ENCODE measurements at regions not wholly inside any gene's neighbourhood (a gene's known extent, or its start where the extent isn't known, plus 50 kb on each side); places are given as distances from the start of the nearest gene placed in this dataset.

GRCh38 chr18:40402052-40402451, 1553.0 kb upstream of the PIK3C3 start:
- Histone ChIP-seq H4K5ac (ENCODE audit: insufficient read length, low read depth, low read length) (no peak overlapping the region), H3K4me2 (ENCODE audit: insufficient read depth in 1 of 2, low read depth in 2 of 2, low read length in 2 of 2) (no peak overlapping the region), H4K8ac (ENCODE audit: extremely low read depth, insufficient read depth, low read length) (no peak overlapping the region), H3K27me3 (replicated peaks in 1 of 4; ENCODE audit: control insufficient read depth in 3 of 4, extremely low read depth in 1 of 4, insufficient read depth in 3 of 4, low read length in 3 of 4) (no peaks in the 10 kb centered on the region), H4K20me1 (replicated peaks in 1 of 2; ENCODE audit: control insufficient read depth in 1 of 2, insufficient read depth in 2 of 2, low read length in 2 of 2) (no peaks in the 10 kb centered on the region), H3K18ac (ENCODE audit: extremely low read depth, low read length) (no peak overlapping the region), H2BK12ac (ENCODE audit: low read depth, low read length) (no peak overlapping the region), H3K9me3 (ENCODE audit: insufficient read depth in 2 of 2, low read depth in 1 of 2, low read length in 1 of 2) (no peaks in the 10 kb centered on the region), H2AFZ (ENCODE audit: low read length) (no peak overlapping the region), H3K79me1 (ENCODE audit: low read depth, low read length) (no peaks in the 10 kb centered on the region), H3K4ac (replicated peaks; ENCODE audit: insufficient read length, low read depth, low read length) (no peak overlapping the region), H4K91ac (replicated peaks; ENCODE audit: insufficient read length, low read length) (no peak overlapping the region), H2AK5ac (ENCODE audit: low read depth, low read length) (no peak overlapping the region), H2BK20ac (ENCODE audit: low read length) (no peak overlapping the region), H3K27ac (ENCODE audit: low read depth, low read length) (no peak overlapping the region), H3K23me2 (ENCODE audit: low read depth, low read length) (no peaks in the 10 kb centered on the region), H2BK15ac (ENCODE audit: low read length) (no peak overlapping the region), H2BK120ac (replicated peaks; ENCODE audit: low read depth, low read length) (no peak overlapping the region), H2BK5ac (ENCODE audit: low read depth, low read length) (no peak overlapping the region), H3K4me1 (replicated peaks in 1 of 4; ENCODE audit: control insufficient read depth in 3 of 4, insufficient read depth in 4 of 4, low read length in 3 of 4) (peaks cover 0 to 3% (median 0%) of the 10 kb centered on the region in 4 experiments; a peak in 2 of 7 replicates), H3K56ac (replicated peaks; ENCODE audit: insufficient read length, low read depth, low read length) (no peak overlapping the region), H3K36me3 (ENCODE audit: control insufficient read depth in 2 of 4, insufficient read depth in 4 of 4, low read length in 3 of 4) (no peaks in the 10 kb centered on the region), H3K4me3 (ENCODE audit: extremely low read depth in 1 of 4, insufficient read depth in 2 of 4, low read depth in 3 of 4, low read length in 4 of 4) (no peak overlapping the region), H3K79me2 (ENCODE audit: control insufficient read depth in 1 of 2, insufficient read depth in 2 of 2, low read length in 2 of 2) (no peaks in the 10 kb centered on the region), H3K9ac (replicated peaks in 1 of 4; ENCODE audit: extremely low read depth in 1 of 4, low read depth in 3 of 4, low read length in 3 of 4) (no peak overlapping the region), H3K14ac (ENCODE audit: insufficient read length) (no peak overlapping the region), H3K23ac (ENCODE audit: insufficient read length) (no peak overlapping the region)
- DNase-seq (ENCODE audit: low read depth in 1 of 2, low spot score in 2 of 2) (no peak), FAIRE-seq (no peak)
- CTCF ChIA-PET (ENCODE audit: partially characterized antibody): no interaction called here
- WGBS, 2 experiments (ENCODE audit: extremely low coverage in 1 of 2, insufficient coverage in 1 of 2, insufficient read length in 1 of 2, insufficient replicate concordance in 2 of 2, low coverage in 1 of 2, low lambda C conversion rate in 2 of 2, missing lambda C conversion rate in 1 of 2): 87% methylated on average over 1 of the region's 1 CpG; no CpG with 5 or more reads in 1 of the 2 experiments
- POLR2A ChIA-PET (ENCODE audit: partially characterized antibody): interaction anchor here (0.9 kb wide), 1 partner anchor 9 kb away, joined by 3 read pairs; no protein-coding TSS in a partner anchor
- TF ChIP-seq CTBP2 (IDR thresholded peaks at IDR 0.05; ENCODE audit: borderline replicate concordance, insufficient read depth, insufficient read length, low read length) (no peak), POLR2A (IDR thresholded peaks at IDR 0.05; ENCODE audit: control extremely low read depth in 1 of 2, low read depth in 2 of 2, low read length in 2 of 2) (no peak), SUZ12 (IDR thresholded peaks at IDR 0.05; ENCODE audit: low read length) (no peak), CEBPB (IDR thresholded peaks at IDR 0.05; ENCODE audit: low read depth, low read length) (no peak), ASH2L (IDR thresholded peaks at IDR 0.05; ENCODE audit: low read length) (no peak), FOSL1 (IDR thresholded peaks at IDR 0.05; ENCODE audit: insufficient read depth, low read depth, low read length) (no peak), GABPA (IDR thresholded peaks at IDR 0.05; ENCODE audit: borderline replicate concordance, insufficient read depth, low read length) (no peak)

Measured in H1 (cell line).